ENCODE measurements at regions not wholly inside any gene's neighbourhood (a gene's known extent, or its start where the extent isn't known, plus 50 kb on each side); places are given as distances from the start of the nearest gene placed in this dataset.

GRCh38 chr10:128739930-128740329 is 613.7 kb upstream of the MKI67 start:
- no peak overlapping the region for H3K27ac ChIP-seq
- no peak for ATAC-seq

DNA sequence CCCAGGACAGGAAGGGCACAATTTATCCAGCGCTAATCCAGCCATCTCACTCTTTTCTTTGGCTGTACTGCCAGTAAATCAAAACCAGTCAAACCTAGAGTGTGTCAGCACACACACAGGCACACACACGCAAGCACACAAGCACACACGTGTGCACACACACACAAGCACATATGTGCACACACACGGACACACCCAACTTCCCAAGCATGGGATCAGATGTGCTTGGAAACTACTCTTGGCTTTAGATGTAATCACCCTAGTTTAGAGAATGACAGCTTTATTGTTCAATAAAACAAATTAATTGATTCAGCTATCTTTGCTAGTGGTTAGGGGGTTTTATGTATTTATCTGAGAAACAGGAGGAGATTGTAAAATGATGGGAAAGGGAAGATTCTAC is 615.0 kb upstream of the MKI67 start:
- no peak for DNase-seq
- 89 to 91% (median 89%) methylated on average over 4 of the region's 4 CpGs for WGBS, 4 donors
- intact Hi-C loops (cut with DNase I) = no loop called here
- Histone ChIP-seq H3K4me3 (no peak overlapping the region), H3K27ac (no peak overlapping the region), H3K9me3 (no peaks in the 10 kb centered on the region), H3K4me1 (no peaks in the 10 kb centered on the region), H3K27me3 (peaks cover 0 to 42% (median 0%) of the 10 kb centered on the region in 9 donors), H3K36me3 (no peaks in the 10 kb centered on the region)
- no peak for ATAC-seq
- TF ChIP-seq, protein P1, sequence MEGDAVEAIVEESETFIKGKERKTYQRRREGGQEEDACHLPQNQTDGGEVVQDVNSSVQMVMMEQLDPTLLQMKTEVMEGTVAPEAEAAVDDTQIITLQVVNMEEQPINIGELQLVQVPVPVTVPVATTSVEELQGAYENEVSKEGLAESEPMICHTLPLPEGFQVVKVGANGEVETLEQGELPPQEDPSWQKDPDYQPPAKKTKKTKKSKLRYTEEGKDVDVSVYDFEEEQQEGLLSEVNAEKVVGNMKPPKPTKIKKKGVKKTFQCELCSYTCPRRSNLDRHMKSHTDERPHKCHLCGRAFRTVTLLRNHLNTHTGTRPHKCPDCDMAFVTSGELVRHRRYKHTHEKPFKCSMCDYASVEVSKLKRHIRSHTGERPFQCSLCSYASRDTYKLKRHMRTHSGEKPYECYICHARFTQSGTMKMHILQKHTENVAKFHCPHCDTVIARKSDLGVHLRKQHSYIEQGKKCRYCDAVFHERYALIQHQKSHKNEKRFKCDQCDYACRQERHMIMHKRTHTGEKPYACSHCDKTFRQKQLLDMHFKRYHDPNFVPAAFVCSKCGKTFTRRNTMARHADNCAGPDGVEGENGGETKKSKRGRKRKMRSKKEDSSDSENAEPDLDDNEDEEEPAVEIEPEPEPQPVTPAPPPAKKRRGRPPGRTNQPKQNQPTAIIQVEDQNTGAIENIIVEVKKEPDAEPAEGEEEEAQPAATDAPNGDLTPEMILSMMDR (IDR thresholded peaks at IDR 0.05) = no peak
- no peak for TF ChIP-seq POLR2A (IDR thresholded peaks at IDR 0.05)

More at GRCh38 chr10:128739930-128740329, 613.7 kb upstream of the MKI67 start:
- peaks cover 0 to 39% (median 0%) of the 10 kb centered on the region in 9 donors for H3K27me3 ChIP-seq
- no peaks in the 10 kb centered on the region for H3K4me1 ChIP-seq
- intact Hi-C loops (cut with DNase I) = no loop called here
- DNase-seq = no peak
- WGBS, 4 donors = 72 to 79% (median 73%) methylated on average over 8 to 9 of the region's 9 CpGs
- no peak for TF ChIP-seq POLR2A (IDR thresholded peaks at IDR 0.05)
- TF ChIP-seq, protein P1 (IDR thresholded peaks at IDR 0.05) = no peak
- H3K4me3 ChIP-seq = no peak overlapping the region
- no peaks in the 10 kb centered on the region for H3K36me3 ChIP-seq
- H3K9me3 ChIP-seq = no peaks in the 10 kb centered on the region

- intact Hi-C loops (cut with DNase I) = no loop called here
- no peak for ATAC-seq
- H3K36me3 ChIP-seq = no peaks in the 10 kb centered on the region
- no peak for DNase-seq
- no peak overlapping the region for H3K4me3 ChIP-seq
- H3K4me1 ChIP-seq = no peaks in the 10 kb centered on the region
- no peak overlapping the region for H3K27ac ChIP-seq
- TF ChIP-seq, protein P1 (IDR thresholded peaks at IDR 0.05) = no peak
- no peak for TF ChIP-seq POLR2A (IDR thresholded peaks at IDR 0.05)
- H3K9me3 ChIP-seq = no peaks in the 10 kb centered on the region
- WGBS, 4 donors = 80 to 91% (median 82%) methylated on average over 5 of the region's 5 CpGs
- H3K27me3 ChIP-seq = peaks cover 0 to 42% (median 0%) of the 10 kb centered on the region in 9 donors
Observed at GRCh38 chr10:128741680-128742079, 615.5 kb upstream of the MKI67 start.

DNA sequence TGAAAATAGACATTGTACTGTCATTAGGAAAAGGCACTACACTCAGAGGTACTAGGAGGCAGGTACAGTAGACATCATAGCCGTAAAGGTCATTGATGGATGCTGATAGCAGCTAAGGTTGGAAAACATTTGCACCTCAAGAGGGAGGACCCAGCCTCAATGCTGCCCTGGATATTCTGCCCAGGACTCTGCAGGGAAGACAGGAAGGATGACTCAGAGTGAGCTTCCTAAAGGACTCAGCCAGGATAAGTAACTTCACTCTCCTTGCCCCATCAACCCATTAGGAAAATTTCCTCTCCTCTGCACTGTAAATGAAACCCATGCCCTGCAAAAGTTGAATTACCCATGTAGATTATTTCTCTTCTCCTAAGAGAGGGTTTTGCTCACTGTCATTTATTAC is 617.9 kb upstream of the MKI67 start:
- Histone ChIP-seq H3K4me1 (no peaks in the 10 kb centered on the region), H3K36me3 (no peaks in the 10 kb centered on the region), H3K4me3 (no peak overlapping the region), H3K27me3 (peaks cover 0 to 33% (median 0%) of the 10 kb centered on the region in 9 donors), H3K27ac (no peak overlapping the region), H3K9me3 (no peaks in the 10 kb centered on the region)
- DNase-seq = no peak
- intact Hi-C loops (cut with DNase I) = no loop called here
- TF ChIP-seq, protein P1 (IDR thresholded peaks at IDR 0.05) = no peak
- TF ChIP-seq POLR2A (IDR thresholded peaks at IDR 0.05) = no peak
- 82 to 96% (median 89%) methylated on average over 1 of the region's 1 CpG for WGBS, 4 donors
- no peak for ATAC-seq
